Fibroblast of lung (primary cell): ENCODE measurements at regions not wholly inside any gene's neighbourhood (a gene's known extent, or its start where the extent isn't known, plus 50 kb on each side); places are given as distances from the start of the nearest gene placed in this dataset.

Experiments
- DNase-seq, 2 donors: peaks; one replicate each; pipeline versions ENCODE4 v3.0.0 to v3.0.0-alpha.2; 2010; ENCODE audit warnings: low read depth in 2 of 2
- H2AFZ ChIP-seq: 2 replicates; pipeline ENCODE4 v1.5.1; 2012; ENCODE audit warnings: low read length, control low read depth, inconsistent platforms
- H3K27ac ChIP-seq: 2 replicates; pipeline ENCODE4 v1.5.1; 2011; ENCODE audit warnings: low read length, control low read depth; ENCODE audit not compliant: insufficient read depth
- H3K27me3 ChIP-seq: 2 replicates; pipeline ENCODE4 v1.5.1; 2011; ENCODE audit warnings: mild to moderate bottlenecking, low read length; ENCODE audit not compliant: control insufficient read depth, insufficient read depth
- H3K36me3 ChIP-seq: 2 replicates; pipeline ENCODE4 v1.5.1; 2011; ENCODE audit warnings: low read length; ENCODE audit not compliant: control insufficient read depth, insufficient read depth
- H3K4me1 ChIP-seq: 2 replicates; pipeline ENCODE4 v1.5.1; 2011; ENCODE audit warnings: low read length; ENCODE audit not compliant: control insufficient read depth, insufficient read depth; ENCODE audit errors: extremely low read depth
- H3K4me2 ChIP-seq: 2 replicates; pipeline ENCODE4 v1.5.1; 2011; ENCODE audit warnings: low read length, control low read depth; ENCODE audit not compliant: insufficient read depth; ENCODE audit errors: extremely low read depth
- H3K4me3 ChIP-seq, 4 experiments: fragments of 200-600 bp in 1 of 4; sonication (generic) in 1 of 4; replicated peaks in 1 of 4; 2 replicates each; pipeline ENCODE4 v1.5.1; 2011 to 2016; ENCODE audit warnings: low read length in 4 of 4, low read depth in 3 of 4, mild to moderate bottlenecking in 3 of 4, control low read depth in 2 of 4, inconsistent platforms in 1 of 4, mixed read lengths in 1 of 4; ENCODE audit not compliant: insufficient read depth in 1 of 4; ENCODE audit errors: control extremely low read depth in 1 of 4
- H3K79me2 ChIP-seq: 2 replicates; pipeline ENCODE4 v1.5.1; 2012; ENCODE audit warnings: mild to moderate bottlenecking, low read length, inconsistent platforms; ENCODE audit not compliant: control insufficient read depth, insufficient read depth
- H3K9ac ChIP-seq: 2 replicates; pipeline ENCODE4 v1.5.1; 2011; ENCODE audit warnings: mild to moderate bottlenecking, low read length, control low read depth; ENCODE audit not compliant: insufficient read depth
- H3K9me3 ChIP-seq: 2 replicates; pipeline ENCODE4 v1.5.1; 2012; ENCODE audit warnings: low read depth, low read length; ENCODE audit not compliant: control insufficient read depth, insufficient read depth
- H4K20me1 ChIP-seq: 2 replicates; pipeline ENCODE4 v1.5.1; 2011; ENCODE audit warnings: low read length; ENCODE audit not compliant: control insufficient read depth, insufficient read depth; ENCODE audit errors: extremely low read depth
- CTCF ChIP-seq, 2 donors: IDR thresholded peaks in 1 of 2; conservative IDR thresholded peaks in 1 of 2; 1 replicate in 1 of 2; 2 replicates in 1 of 2; pipeline ENCODE4 v1.5.1; 2011 to 2012; ENCODE audit warnings: low read length in 2 of 2, control low read depth in 1 of 2, inconsistent platforms in 1 of 2, low read depth in 1 of 2, mild to moderate bottlenecking in 1 of 2
- EZH2 ChIP-seq: IDR thresholded peaks from 2 replicates; pipeline ENCODE4 v1.5.1; 2012; ENCODE audit warnings: low read length, control low read depth, mild to moderate bottlenecking; ENCODE audit errors: missing control alignments

GRCh38 chr9:105087910-105088898 lies 156.2 kb upstream of the SLC44A1 start:
- no peak overlapping the region for H3K4me3 ChIP-seq
- H2AFZ ChIP-seq = no peak overlapping the region
- H3K9me3 ChIP-seq = no peaks in the 10 kb centered on the region
- no peak overlapping the region for H3K4me2 ChIP-seq
- H3K27ac ChIP-seq = no peak overlapping the region
- H3K36me3 ChIP-seq = no peaks in the 10 kb centered on the region
- no peaks in the 10 kb centered on the region for H3K79me2 ChIP-seq
- H3K9ac ChIP-seq = no peak overlapping the region
- no peaks in the 10 kb centered on the region for H4K20me1 ChIP-seq
- DNase-seq = peak in 1 of 2 donors; percentile 25
- H3K27me3 ChIP-seq = no peaks in the 10 kb centered on the region
- TF ChIP-seq CTCF (conservative IDR thresholded peaks at IDR 0.05 in 1 of 2, IDR thresholded peaks at IDR 0.05 in 1 of 2; ENCODE audit: low read depth in 1 of 2, low read length in 2 of 2) (no peak), EZH2 (no peak)
- H3K4me1 ChIP-seq = no peaks in the 10 kb centered on the region

- Histone ChIP-seq H4K20me1 (no peaks in the 10 kb centered on the region), H3K27me3 (no peaks in the 10 kb centered on the region), H3K4me2 (no peak overlapping the region), H3K27ac (no peak overlapping the region), H3K9me3 (no peaks in the 10 kb centered on the region), H3K79me2 (no peaks in the 10 kb centered on the region), H2AFZ (no peak overlapping the region), H3K4me3 (no peak overlapping the region), H3K36me3 (no peaks in the 10 kb centered on the region), H3K4me1 (no peaks in the 10 kb centered on the region), H3K9ac (no peak overlapping the region)
- DNase-seq = no peak
- no peak for TF ChIP-seq CTCF (conservative IDR thresholded peaks at IDR 0.05 in 1 of 2, IDR thresholded peaks at IDR 0.05 in 1 of 2; ENCODE audit: low read depth in 1 of 2, low read length in 2 of 2)
- no peak for TF ChIP-seq EZH2
Measured at GRCh38 chr9:105089874-105090273, 154.6 kb upstream of the SLC44A1 start.

GRCh38 chr9:105091004-105091640 lies 153.3 kb upstream of the SLC44A1 start:
- no peaks in the 10 kb centered on the region for H3K27me3 ChIP-seq
- H3K36me3 ChIP-seq = no peaks in the 10 kb centered on the region
- H3K9me3 ChIP-seq = no peaks in the 10 kb centered on the region
- no peak for DNase-seq
- TF ChIP-seq CTCF (conservative IDR thresholded peaks at IDR 0.05 in 1 of 2, IDR thresholded peaks at IDR 0.05 in 1 of 2; ENCODE audit: low read depth in 1 of 2, low read length in 2 of 2) = no peak
- no peak for TF ChIP-seq EZH2
- no peaks in the 10 kb centered on the region for H4K20me1 ChIP-seq
- no peak overlapping the region for H3K9ac ChIP-seq
- no peaks in the 10 kb centered on the region for H3K79me2 ChIP-seq
- no peaks in the 10 kb centered on the region for H3K4me1 ChIP-seq
- H3K27ac ChIP-seq = no peak overlapping the region
- no peak overlapping the region for H3K4me3 ChIP-seq
- H3K4me2 ChIP-seq = no peak overlapping the region
- H2AFZ ChIP-seq = no peak overlapping the region
